ENCODE measurements at regions not wholly inside any gene's neighbourhood (a gene's known extent, or its start where the extent isn't known, plus 50 kb on each side); places are given as distances from the start of the nearest gene placed in this dataset.

DNA sequence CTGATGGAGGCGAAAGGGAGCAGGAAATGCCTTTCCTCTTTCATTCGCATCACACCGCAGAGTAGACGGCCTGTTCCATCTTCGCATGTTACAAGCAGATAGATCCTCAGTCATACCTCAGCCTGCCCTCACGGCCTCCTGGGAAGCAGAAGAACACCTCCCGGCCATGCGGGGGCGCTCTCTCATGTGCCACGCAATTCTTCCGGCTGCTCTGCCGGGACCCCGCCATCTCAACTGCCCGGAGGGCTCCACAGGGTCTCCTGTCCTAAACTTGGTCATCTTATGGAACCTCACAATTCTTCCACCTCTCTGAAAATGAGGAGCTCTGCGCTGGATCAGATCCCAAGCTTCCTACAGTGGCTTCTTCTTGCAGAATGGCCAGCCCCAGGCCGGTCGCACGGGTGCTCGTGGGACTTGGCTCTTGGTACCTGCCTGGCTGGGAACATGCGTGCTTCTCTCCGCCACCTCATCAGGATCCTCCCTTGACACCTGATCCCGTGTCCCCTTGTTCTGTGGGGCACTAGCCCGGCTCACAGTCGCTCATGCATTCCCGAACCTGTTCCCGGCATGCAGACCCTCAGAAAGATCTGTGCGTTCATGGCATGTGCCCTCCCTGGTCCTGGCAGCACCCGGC is 262.8 kb upstream of the SHH start:
- no peak for DNase-seq

DNA sequence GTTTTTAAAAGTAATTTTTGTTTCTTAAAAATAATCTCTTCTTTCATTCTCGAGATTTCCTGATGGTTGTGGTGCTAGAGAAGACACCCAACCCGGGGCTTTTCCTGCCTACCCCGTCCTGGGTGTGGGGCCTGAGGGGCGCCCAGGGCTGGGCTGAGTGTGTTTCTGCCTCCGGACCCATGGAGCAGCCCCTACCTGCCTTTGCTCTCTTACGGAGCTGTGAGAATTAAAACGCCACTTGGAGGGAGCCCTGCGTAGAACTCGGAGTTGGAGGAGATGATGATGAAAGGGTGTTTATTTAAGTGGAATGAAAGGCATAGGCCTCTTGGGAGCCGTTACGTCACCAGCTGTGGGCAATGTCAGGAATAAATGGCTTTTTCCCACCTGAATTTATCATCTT is 261.8 kb upstream of the SHH start:
- no peak for DNase-seq

DNA sequence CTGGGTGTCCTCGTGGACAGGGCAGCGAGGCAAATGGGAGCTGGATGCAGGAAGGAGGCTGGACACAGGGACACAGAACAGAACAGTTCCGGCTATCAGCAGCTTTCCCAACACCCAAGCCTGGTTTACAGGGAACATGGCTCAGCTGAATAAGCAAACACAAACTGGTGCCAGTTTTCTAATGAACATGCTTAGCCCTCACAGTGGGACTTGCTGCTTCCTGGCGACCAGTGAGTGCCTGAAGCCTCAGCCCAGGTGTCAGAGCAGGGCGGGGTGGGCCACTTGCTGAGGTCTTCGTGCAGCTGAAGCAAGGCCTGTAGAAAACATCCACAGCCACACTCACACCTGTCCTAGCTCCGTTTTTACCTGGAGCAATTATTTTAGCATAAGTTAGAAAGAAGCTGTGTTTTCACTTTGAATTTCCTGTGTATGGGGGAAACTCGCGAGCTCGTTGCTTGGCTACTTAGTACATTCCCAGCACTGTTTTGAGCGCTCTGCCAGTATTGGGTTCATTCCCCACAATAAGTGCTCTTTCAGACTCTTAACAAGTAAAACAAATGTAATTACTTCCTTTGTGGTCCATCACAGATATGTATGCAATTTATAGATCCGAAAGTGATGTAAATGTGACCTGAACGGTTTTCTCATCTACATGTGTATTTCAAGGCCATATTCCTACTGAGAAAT is 261.2 kb upstream of the SHH start:
- DNase-seq = no peak

DNA sequence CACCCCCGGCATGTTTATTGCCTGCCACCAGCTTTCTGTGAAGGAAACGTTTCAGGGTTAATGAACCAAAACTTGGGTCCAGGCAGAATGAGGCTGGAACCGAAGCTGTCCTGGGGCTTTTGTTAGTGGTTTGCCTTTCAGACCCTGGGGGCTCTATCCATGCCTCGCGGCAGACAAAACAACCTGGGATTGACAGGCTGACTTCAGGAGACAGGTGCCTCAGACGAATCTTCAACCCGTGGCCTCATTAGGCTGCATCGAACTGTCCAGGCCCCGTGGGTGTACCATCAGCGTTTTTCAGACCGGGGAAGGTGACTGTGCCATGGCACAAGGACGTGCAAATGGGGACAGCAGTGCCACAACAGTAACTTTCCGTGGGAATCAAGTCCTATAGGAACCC is 259.3 kb upstream of the SHH start:
- DNase-seq = no peak

DNA sequence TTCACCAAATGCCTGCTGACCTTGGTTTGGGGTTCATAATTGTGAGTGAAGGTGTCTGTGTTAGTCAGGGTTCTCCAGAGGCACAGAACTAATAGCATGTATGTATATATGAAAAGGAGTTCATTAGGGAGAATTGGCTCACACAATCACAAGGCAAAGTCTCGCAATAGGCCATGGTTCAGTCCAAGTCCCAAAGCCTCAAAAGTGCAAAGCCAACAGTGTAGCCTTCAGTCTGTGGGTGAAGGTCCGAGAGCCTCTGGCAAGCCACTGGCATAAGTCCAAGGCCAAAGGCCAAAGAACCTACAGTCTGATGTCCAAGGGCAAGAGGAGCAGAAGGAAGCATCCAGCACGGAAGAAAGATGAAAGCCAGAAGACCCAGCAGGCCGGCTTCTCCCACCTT is 257.6 kb upstream of the SHH start:
- DNase-seq = no peak

DNA sequence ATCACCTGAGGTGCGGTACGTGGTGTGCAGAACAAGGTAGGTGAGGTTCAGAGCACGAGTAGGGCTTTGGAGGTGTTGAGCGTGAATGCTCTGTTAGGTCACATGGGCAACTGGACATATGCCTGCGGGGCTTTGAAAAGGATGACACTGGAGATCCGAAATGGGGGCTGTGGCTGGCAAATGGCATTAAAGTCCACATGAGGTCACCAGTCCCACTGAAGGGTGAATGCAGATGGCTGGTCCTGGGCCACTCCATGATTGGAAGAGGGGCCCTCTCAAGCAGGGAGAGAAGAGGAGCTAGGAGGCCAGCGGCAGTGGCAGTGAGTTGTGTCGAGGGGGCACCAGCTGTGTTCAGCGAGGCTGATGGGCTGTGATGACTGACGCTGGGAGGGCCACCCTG is 254.9 kb upstream of the SHH start:
- DNase-seq = no peak

DNA sequence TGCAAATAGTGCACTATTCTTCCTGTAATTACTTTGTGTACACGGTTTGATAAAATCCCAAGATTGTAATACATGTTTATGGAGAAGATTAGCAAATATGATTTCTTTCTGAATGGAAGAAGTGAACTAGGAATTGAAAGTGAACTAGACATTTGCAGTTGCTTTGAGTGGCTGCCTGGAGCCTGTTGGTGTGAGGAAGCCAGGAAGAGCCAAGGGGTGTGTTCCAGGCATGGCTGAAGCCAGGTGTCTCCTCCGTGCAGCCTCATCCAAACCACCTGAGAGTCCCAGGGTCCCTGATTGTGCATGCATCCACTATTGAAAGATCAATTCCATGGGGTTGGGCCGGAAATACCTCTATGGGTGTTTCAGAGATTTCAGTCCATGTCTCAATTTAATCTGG is 253.1 kb upstream of the SHH start:
- no peak for DNase-seq

DNA sequence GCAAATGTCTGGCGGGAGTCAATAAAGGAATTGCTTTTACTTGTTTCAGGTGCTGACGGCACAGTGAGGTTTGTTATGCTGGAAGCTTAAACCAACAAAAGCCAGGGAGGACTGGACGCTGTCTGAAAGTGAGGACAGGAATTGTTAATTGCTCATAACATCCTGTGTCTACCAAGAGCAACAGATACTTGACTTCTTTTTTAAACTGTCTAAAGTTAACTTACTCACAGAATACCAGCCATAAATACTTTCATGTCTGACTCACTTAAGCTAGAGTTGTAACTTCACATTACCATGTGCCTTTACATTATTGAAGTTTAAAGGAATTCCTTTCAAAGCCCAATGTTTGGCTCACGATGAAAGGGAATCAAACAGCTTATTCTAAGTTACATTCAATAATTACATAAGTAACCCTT is 252.7 kb upstream of the SHH start:
- DNase-seq = no peak

DNA sequence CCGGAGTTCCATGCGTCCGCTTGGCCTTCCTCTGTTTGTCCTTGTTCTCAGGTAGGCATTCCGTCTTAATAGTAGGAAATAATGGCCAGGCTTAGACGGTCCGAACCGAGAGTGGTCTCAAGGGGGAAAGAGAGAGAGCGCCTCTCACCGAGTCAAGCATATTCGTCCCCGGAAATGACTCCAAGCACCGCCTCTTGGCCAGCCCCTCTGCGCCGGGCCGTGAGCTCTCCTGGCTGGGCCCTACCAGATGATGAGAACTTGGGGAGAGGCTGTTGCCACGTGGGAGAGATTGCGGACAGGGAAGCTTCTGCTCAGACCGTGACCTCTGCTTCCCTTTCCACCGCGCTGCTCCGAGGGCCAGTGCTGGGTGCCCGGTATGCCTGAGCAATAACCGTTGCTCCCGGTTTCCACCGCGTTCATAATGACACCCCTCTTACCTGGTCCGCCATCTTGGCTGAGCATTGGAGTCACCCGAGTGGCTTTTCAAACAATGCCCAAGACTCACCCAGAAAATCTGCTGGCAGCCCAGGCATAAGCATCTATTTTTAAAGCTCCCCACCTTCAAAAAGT is 251.1 kb upstream of the SHH start:
- DNase-seq = no peak

DNA sequence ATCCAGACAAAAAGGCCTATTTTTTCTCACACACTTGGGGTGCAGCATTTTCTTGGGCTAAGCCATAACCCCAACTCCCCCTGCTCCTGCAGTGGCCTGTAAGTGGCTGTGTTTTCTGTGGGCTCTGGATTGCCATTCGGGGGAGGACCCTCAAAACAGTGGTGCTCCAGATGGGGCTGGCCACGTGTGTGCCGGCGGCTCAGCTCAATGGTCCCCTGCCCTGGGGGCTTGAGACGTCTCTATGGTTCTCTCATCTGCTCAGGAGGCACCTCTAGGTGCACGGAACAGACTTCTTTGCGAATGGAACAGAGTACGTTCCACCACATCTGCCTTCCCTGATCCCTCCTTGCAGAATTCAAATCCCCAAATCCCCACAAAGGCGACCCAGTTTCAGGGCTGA is 250.0 kb upstream of the SHH start:
- no peak for DNase-seq

DNA sequence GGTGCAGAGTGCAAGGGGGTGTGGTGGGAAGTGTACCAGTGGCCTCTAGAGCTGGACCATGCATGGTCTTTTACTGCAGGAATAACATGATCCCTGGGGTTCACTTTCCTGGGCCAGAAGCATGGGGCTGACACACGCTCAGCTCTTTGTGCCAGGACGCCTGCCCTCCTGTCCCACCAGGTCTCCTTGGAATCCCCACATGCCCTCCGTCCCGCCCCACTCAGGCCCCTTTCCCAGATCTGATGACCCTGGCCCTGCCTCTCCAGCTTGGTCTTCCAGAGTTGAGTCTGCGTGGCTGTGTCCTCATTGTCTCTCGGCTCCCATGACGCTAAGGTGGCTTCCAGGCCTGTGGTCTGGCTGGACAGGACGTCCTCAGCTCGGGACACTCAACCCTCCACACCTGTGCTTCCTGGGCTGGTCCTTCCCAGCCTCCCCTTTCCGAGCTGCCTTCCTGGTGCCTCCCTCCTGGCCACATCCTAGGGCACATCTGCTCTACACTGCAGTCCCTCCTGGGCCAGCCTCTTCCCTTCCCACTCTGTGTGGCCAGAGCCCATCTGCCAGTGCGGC is 249.5 kb upstream of the SHH start:
- no peak for DNase-seq

DNA sequence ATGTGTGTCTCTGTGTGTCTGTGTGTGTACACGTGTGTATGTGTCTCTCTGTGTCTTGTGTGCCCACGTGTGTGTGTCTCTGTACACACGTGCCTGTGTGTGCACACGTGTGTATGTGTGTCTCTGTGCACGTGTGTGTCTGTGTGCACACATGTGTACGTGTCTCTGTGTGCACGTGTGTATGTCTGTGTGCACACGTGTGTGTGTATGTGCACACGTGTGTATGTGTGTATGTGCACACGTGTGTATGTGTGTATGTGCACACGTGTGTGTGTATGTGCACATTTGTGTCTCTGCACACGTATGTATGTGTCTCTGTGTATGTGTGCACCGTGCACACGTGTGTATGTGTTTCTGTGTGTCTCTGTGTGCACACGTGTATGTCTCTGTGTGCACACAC is 248.7 kb upstream of the SHH start:
- no peak for DNase-seq

DNA sequence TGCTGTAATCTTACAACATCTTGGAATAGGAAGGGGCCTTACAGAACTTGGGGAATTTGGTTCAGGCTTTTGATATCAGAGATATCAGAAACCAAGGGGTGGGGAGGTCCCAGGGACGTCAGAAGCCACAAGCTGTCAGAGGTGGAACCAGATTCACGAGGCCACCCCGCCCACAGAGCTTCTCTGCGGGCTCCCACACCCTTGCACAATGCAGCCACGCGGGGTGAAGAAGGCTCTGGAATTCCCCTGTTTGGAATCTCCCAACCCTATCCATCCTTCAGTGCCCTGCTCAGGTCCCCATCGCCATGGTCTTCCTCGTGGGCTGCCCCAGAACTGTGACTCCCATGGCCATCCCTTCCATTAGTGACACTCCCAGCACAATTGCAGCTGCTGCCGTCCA is 247.1 kb upstream of the SHH start:
- no peak for DNase-seq

DNA sequence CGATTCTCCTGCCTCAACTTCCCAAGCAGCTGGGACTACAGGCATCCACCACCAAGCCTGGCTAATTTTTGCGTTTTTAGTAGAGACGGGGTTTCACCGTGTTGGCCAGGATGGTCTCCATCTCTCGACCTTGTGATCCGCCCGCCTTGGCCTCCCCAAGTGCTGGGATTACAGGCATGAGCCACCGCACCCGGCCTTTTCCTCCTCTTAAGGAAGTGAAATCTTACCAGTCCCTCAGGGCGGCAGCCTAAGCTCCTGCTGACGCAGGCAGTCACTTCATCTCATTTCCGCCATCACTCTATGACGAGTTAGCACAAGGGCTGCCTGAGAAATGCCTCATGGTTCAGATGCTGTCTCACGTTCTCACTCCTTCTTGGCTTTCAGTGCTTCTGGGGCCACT is 246.0 kb upstream of the SHH start:
- no peak for DNase-seq

DNA sequence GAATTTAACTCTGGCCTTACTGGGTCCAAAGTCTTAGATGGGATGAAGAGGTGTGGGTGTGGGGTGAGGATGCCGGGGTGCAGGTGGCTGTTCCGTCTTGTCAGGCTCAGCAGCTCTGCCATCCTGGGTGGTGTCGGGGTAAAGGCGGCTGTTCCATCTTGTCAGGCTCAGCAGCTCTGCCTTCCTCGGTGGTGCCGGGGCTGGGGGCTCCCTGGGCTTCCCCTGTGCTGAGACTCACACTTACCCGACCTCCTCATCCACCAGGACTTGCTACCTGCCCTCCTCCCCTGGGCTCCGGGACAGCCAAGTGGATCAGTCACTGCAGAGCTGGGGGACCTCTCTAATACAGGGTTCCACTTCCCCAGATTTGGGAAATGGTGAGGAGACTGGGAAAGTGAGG is 244.3 kb upstream of the SHH start:
- DNase-seq = no peak

DNA sequence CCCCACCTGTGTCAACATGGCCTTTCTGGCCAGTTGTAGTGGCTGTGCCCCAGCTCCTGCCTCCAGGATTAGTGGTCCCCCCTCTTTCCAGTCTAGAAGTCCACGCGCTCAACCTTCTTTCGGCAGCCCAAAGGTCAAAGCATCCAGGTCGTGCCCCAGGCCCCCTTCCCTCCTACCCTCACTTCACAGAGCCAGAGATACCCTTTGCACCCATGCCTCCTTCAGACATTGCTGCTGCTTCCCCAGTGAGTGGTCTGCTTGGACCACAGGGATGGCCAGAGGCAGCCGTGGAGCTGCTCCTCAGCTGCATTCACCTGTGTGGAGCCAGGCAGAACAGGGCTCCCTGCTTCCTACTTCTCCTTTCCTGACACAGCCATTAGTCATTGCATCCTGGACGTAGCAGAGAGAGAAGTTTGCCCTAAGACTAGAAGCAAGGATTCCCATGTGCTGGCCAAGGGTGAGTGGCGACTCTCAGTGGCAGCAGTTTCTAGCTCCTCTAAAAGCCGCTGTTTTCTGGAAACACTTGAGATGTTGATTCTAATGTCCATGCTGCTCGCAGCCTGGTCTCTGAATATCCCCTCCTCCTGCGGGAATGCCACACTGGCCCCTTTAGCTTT is 243.1 kb upstream of the SHH start:
- DNase-seq = no peak

DNA sequence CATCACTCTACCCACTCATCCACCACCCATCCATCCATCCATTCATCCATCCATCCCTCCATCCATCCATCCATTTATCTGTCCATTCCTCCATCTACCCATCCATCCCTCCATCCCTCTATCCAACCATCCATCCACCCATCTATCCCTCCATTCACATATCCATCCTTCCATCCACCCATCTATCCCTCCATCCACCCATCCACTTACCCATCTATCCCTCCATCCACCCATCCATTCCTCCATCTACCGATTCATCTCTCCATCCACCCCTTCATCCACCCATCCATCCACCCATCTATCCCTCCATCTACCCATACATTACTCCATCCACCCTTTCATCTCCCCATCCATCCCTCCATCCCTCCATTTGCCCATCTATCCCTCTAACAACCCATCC is 239.6 kb upstream of the SHH start:
- DNase-seq = no peak

DNA sequence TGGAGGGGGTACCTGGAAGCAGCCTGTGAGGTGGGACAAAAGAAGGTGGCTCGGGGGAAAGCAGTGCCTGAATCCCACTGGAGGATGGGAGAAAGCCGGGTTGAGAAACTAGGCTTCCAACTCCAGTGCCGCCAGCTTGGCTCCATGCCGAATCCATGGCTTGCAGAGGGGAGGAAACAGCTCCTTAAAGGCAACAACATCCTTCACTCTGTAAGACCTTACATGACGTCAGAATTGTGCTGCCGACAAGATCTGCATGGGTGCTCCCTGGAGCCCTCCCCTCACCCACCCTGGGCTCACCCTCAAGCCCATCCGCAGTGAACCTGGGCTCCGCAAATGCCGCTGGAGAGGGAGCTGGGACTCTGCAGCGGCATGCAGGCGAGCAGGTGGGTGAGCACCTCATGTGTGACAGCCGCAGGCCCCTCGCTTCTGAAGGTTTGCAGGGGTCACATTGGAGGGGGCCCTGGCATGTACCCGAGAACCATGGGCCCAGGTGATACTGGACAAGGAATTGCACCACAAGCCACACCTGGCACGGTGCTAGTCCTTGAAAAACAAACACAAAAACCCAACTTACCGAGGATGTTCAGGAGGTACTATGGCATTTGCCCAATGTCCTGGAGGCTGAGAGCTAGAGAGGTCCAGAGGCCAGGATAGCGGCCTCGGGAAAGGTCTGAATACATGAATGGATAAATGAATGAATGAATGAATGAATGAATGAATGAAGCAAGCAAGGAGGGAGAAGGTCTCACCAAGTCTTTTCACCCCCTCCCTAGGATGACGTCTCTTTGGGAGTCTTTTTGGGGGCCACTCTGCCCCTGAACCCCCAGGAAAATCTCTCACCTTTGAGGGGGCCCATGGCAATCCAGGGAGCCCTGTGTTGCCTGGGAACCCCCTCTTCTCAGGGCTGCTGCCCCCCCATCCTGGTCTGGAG is 238.6 kb upstream of the SHH start:
- no peak for DNase-seq

DNA sequence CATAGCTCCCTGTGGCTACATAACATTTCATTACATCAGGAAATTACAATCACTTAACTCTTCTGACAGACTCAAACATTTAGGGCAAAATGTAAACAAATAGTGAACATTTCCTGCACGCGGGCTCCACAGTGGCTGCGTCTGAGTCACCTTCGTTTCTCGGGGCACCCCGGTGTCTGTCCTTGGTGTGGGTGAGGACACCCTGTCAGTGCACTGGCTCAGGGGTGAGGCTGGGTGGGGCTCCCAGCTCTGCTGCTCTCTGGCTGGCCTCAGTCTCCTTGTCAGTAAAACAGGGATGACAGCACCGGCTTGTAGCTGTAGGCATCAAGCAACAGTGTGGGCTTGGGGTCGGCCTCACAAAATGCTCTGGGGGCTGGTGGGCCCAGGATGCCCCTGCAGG is 237.1 kb upstream of the SHH start:
- DNase-seq = no peak

DNA sequence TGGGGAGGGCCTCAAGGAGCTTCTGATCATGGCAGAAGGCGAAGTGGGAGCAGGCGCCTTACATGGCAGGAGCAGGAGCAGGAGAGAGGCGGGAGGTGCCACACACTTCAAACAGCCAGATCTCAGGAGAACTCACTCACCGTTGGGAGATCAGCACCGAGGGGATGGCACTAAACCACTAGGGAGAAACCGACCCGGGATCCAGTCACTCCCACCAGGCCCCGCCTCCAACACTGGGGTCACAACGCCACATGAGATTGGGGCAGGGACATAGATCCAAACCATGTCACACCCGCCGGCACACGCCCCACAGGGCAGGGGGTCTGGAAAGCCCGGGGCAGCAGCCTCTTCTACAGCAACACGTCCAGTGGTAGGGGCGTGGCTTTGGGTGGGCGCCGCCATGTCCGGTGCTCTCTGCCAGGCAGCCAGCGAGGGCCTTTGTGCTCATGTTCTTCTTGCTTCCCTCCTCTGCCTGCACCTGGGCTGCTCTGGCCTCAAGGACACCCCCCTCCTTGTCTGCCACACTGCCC is 233.8 kb upstream of the SHH start:
- DNase-seq = no peak
